H1 (cell line): ENCODE measurements at regions not wholly inside any gene's neighbourhood (a gene's known extent, or its start where the extent isn't known, plus 50 kb on each side); places are given as distances from the start of the nearest gene placed in this dataset.

Source experiments
- CTCF ChIA-PET: fragments of 300-600 bp; sonication (Branson Sonifier 250); formaldehyde crosslinking; loops from one replicate; lab custom pipeline; 2021; ENCODE audit not compliant: partially characterized antibody; lab: Charles Lee
- POLR2A ChIA-PET: fragments of 300-600 bp; sonication (Branson Sonifier 250); formaldehyde crosslinking; loops from one replicate; lab custom pipeline; 2021; ENCODE audit warnings: inconsistent platforms; ENCODE audit not compliant: partially characterized antibody; lab: Charles Lee
- DNase-seq, 2 experiments: peaks; one replicate each; pipeline versions ENCODE4 v3.0.0 to v3.0.0-alpha.2; 2010 to 2022; ENCODE audit warnings: low spot score in 2 of 2, low read depth in 1 of 2, mixed read lengths in 1 of 2
- FAIRE-seq: peaks from 2 replicates; lab custom pipeline; 2011; peaks lifted over from hg19 to GRCh38; lab: Jason Lieb, UNC
- H2AFZ ChIP-seq: 2 replicates; pipeline ENCODE4 v1.8.1; 2012; ENCODE audit warnings: low read length, inconsistent platforms
- H2AK5ac ChIP-seq: 2 replicates; pipeline ENCODE4 v1.6.1; 2013; ENCODE audit warnings: low read depth, low read length
- H2BK120ac ChIP-seq: replicated peaks from 2 replicates; pipeline ENCODE3; 2013; ENCODE audit warnings: low read depth, low read length, inconsistent platforms
- H2BK12ac ChIP-seq: 2 replicates; pipeline ENCODE4 v1.6.1; 2013; ENCODE audit warnings: low read depth, low read length
- H2BK15ac ChIP-seq: 2 replicates; pipeline ENCODE4 v1.6.1; 2013; ENCODE audit warnings: low read length
- H2BK20ac ChIP-seq: 2 replicates; pipeline ENCODE4 v1.6.1; 2013; ENCODE audit warnings: low read length
- H2BK5ac ChIP-seq: 2 replicates; pipeline ENCODE4 v1.6.1; 2013; ENCODE audit warnings: low read depth, low read length
- H3K14ac ChIP-seq: 2 replicates; pipeline ENCODE4 v1.6.1; 2013; ENCODE audit warnings: inconsistent platforms; ENCODE audit not compliant: insufficient read length
- H3K18ac ChIP-seq: 2 replicates; pipeline ENCODE4 v1.6.1; 2013; ENCODE audit warnings: low read length; ENCODE audit errors: extremely low read depth
- H3K23ac ChIP-seq: 2 replicates; pipeline ENCODE4 v1.6.1; 2013; ENCODE audit warnings: inconsistent platforms; ENCODE audit not compliant: insufficient read length
- H3K23me2 ChIP-seq: 2 replicates; pipeline ENCODE4 v1.6.1; 2013; ENCODE audit warnings: low read depth, low read length
- H3K27ac ChIP-seq: 2 replicates; pipeline ENCODE4 v1.6.1; 2011; ENCODE audit warnings: low read depth, low read length, inconsistent platforms
- H3K27me3 ChIP-seq, 4 experiments: replicated peaks in 1 of 4; 1 replicate in 1 of 4; 2 replicates in 3 of 4; pipeline versions ENCODE4 v1.6.1 to v1.8.1; 2011 to 2013; ENCODE audit warnings: low read length in 3 of 4, mild to moderate bottlenecking in 3 of 4, inconsistent platforms in 2 of 4, mixed read lengths in 2 of 4, moderate library complexity in 1 of 4; ENCODE audit not compliant: control insufficient read depth in 3 of 4, insufficient read depth in 3 of 4; ENCODE audit errors: extremely low read depth in 1 of 4
- H3K36me3 ChIP-seq, 4 experiments: 2 replicates each; pipeline versions ENCODE4 v1.6.1 to v1.8.1; 2011 to 2013; ENCODE audit warnings: mild to moderate bottlenecking in 4 of 4, low read length in 3 of 4, moderate library complexity in 2 of 4, control low read depth in 1 of 4, inconsistent platforms in 1 of 4; ENCODE audit not compliant: insufficient read depth in 4 of 4, control insufficient read depth in 2 of 4
- H3K4ac ChIP-seq: replicated peaks from 2 replicates; pipeline ENCODE3; 2013; ENCODE audit warnings: low read length, low read depth, mixed read lengths, inconsistent platforms; ENCODE audit not compliant: insufficient read length
- H3K4me1 ChIP-seq, 4 experiments: replicated peaks in 1 of 4; 1 replicate in 1 of 4; 2 replicates in 3 of 4; pipeline versions ENCODE4 v1.6.1 to v1.8.1; 2011 to 2013; ENCODE audit warnings: low read length in 3 of 4, inconsistent platforms in 2 of 4, mixed read lengths in 1 of 4; ENCODE audit not compliant: insufficient read depth in 4 of 4, control insufficient read depth in 3 of 4
- H3K4me2 ChIP-seq, 2 experiments: 2 replicates each; pipeline versions ENCODE4 v1.6.1 to v1.8.1; 2011 to 2013; ENCODE audit warnings: low read depth in 2 of 2, low read length in 2 of 2, control low read depth in 1 of 2, inconsistent platforms in 1 of 2, mild to moderate bottlenecking in 1 of 2; ENCODE audit not compliant: insufficient read depth in 1 of 2
- H3K4me3 ChIP-seq, 4 experiments: fragments of 200-600, 300-600 bp in 1 of 4; sonication (generic), shearing (Covaris generic), sonication (Bioruptor Twin) in 1 of 4; 2 replicates each; pipeline versions ENCODE4 v1.5.1 to v1.8.1; 2011 to 2016; ENCODE audit warnings: low read length in 4 of 4, low read depth in 3 of 4, control low read depth in 2 of 4, inconsistent platforms in 2 of 4, mild to moderate bottlenecking in 2 of 4, mixed read lengths in 1 of 4, moderate library complexity in 1 of 4; ENCODE audit not compliant: insufficient read depth in 2 of 4; ENCODE audit errors: extremely low read depth in 1 of 4
- H3K56ac ChIP-seq: replicated peaks from 2 replicates; pipeline ENCODE3; 2013; ENCODE audit warnings: low read depth, mild to moderate bottlenecking, mixed read lengths, low read length, inconsistent platforms; ENCODE audit not compliant: insufficient read length
- H3K79me1 ChIP-seq: 2 replicates; pipeline ENCODE4 v1.6.1; 2013; ENCODE audit warnings: low read depth, low read length, control low read depth
- H3K79me2 ChIP-seq, 2 experiments: 2 replicates each; pipeline versions ENCODE4 v1.6.1 to v1.8.1; 2012 to 2013; ENCODE audit warnings: low read length in 2 of 2, mild to moderate bottlenecking in 2 of 2, inconsistent platforms in 1 of 2; ENCODE audit not compliant: insufficient read depth in 2 of 2, control insufficient read depth in 1 of 2
- H3K9ac ChIP-seq, 4 experiments: replicated peaks in 1 of 4; 1 replicate in 1 of 4; 2 replicates in 3 of 4; pipeline versions ENCODE4 v1.6.1 to v1.8.1; 2011 to 2013; ENCODE audit warnings: low read depth in 3 of 4, low read length in 3 of 4, control low read depth in 2 of 4, mild to moderate bottlenecking in 2 of 4, moderate library complexity in 2 of 4, inconsistent platforms in 1 of 4; ENCODE audit errors: extremely low read depth in 1 of 4
- H3K9me3 ChIP-seq, 2 experiments: 2 replicates each; pipeline versions ENCODE4 v1.6.1 to v1.8.1; 2012 to 2013; ENCODE audit warnings: mild to moderate bottlenecking in 2 of 2, moderate library complexity in 2 of 2, control low read depth in 1 of 2, inconsistent platforms in 1 of 2, low read depth in 1 of 2, low read length in 1 of 2, mixed read lengths in 1 of 2; ENCODE audit not compliant: insufficient read depth in 2 of 2
- H4K20me1 ChIP-seq, 2 experiments: replicated peaks in 1 of 2; 2 replicates each; pipeline versions ENCODE3 to v1.8.1; 2011 to 2013; ENCODE audit warnings: inconsistent platforms in 2 of 2, low read length in 2 of 2, mild to moderate bottlenecking in 1 of 2; ENCODE audit not compliant: insufficient read depth in 2 of 2, control insufficient read depth in 1 of 2
- H4K5ac ChIP-seq: 2 replicates; pipeline ENCODE4 v1.6.1; 2013; ENCODE audit warnings: low read length, low read depth, mixed read lengths, inconsistent platforms; ENCODE audit not compliant: insufficient read length
- H4K8ac ChIP-seq: 2 replicates; pipeline ENCODE4 v1.8.0; 2013; ENCODE audit warnings: mild to moderate bottlenecking, moderate library complexity, low read length, inconsistent platforms; ENCODE audit not compliant: insufficient read depth; ENCODE audit errors: extremely low read depth
- H4K91ac ChIP-seq: replicated peaks from 2 replicates; pipeline ENCODE3; 2013; ENCODE audit warnings: low read length, mixed read lengths, inconsistent platforms; ENCODE audit not compliant: insufficient read length
- CBX8 ChIP-seq: fragments of 300-800, 300-1000 bp; sonication (generic); IDR thresholded peaks from 2 replicates; pipeline ENCODE4 v1.7.1; 2016; ENCODE audit warnings: low read depth, low read length, borderline replicate concordance
- CHD2 ChIP-seq: IDR thresholded peaks from 2 replicates; pipeline ENCODE4 v1.6.1; 2012; ENCODE audit warnings: low read length, improper control_type of control experiment
- CREB1 ChIP-seq: IDR thresholded peaks from 2 replicates; pipeline ENCODE4 v1.6.1; 2012; ENCODE audit warnings: inconsistent platforms
- CTBP2 ChIP-seq: IDR thresholded peaks from 2 replicates; pipeline ENCODE4 v1.7.0; 2011; ENCODE audit warnings: borderline replicate concordance, mild to moderate bottlenecking, moderate library complexity, mixed read lengths, low read length; ENCODE audit not compliant: insufficient read depth, insufficient read length
- HDAC6 ChIP-seq: IDR thresholded peaks from one replicate; pipeline ENCODE4 v1.7.1; 2012; ENCODE audit warnings: low read depth, mild to moderate bottlenecking, inconsistent platforms, low read length, moderate library complexity
- RXRA ChIP-seq: IDR thresholded peaks from 2 replicates; pipeline ENCODE4 v1.6.1; 2011; ENCODE audit warnings: low read depth, mild to moderate bottlenecking, low read length, moderate library complexity; ENCODE audit not compliant: insufficient read depth
- SIN3A ChIP-seq, 2 experiments: IDR thresholded peaks in 1 of 2; conservative IDR thresholded peaks in 1 of 2; 2 replicates each; pipeline ENCODE4 v1.6.1; 2011 to 2012; ENCODE audit warnings: low read length in 2 of 2, improper control_type of control experiment in 1 of 2, low read depth in 1 of 2, mild to moderate bottlenecking in 1 of 2
- SP1 ChIP-seq: IDR thresholded peaks from 2 replicates; pipeline ENCODE4 v1.6.1; 2011; ENCODE audit warnings: low read depth, low read length
- YY1 ChIP-seq: IDR thresholded peaks from 2 replicates; pipeline ENCODE4 v1.6.1; 2011; ENCODE audit warnings: low read depth, mild to moderate bottlenecking, low read length
- ZNF274 ChIP-seq: IDR thresholded peaks from 2 replicates; pipeline ENCODE4 v1.7.0; 2012; ENCODE audit warnings: low read length, borderline replicate concordance; ENCODE audit errors: extremely low read depth
- WGBS, 2 experiments: shearing (Covaris generic) in 1 of 2; methylation state at CpG; one replicate each; pipeline versions ENCODE4 v1.1.6 to v1.1.7; 2013 to 2015; ENCODE audit warnings: low lambda C conversion rate in 2 of 2, mixed read lengths in 2 of 2, inconsistent platforms in 1 of 2, low coverage in 1 of 2, missing lambda C conversion rate in 1 of 2; ENCODE audit not compliant: insufficient replicate concordance in 2 of 2, insufficient coverage in 1 of 2, insufficient read length in 1 of 2; ENCODE audit errors: extremely low coverage in 1 of 2, missing lambda C conversion rate in 1 of 2; 5-methylcytosine and 5-hydroxymethylcytosine counted together

- Histone ChIP-seq H3K4me3 (no peak overlapping the region), H4K5ac (no peak overlapping the region), H4K91ac (no peak overlapping the region), H3K56ac (no peak overlapping the region), H2BK120ac (no peak overlapping the region), H2BK12ac (no peak overlapping the region), H3K79me2 (no peaks in the 10 kb centered on the region), H2BK5ac (no peak overlapping the region), H3K79me1 (no peaks in the 10 kb centered on the region), H2AFZ (no peak overlapping the region), H2BK15ac (no peak overlapping the region), H4K8ac (no peak overlapping the region), H4K20me1 (no peaks in the 10 kb centered on the region), H3K14ac (no peak overlapping the region), H3K23me2 (no peaks in the 10 kb centered on the region), H3K27me3 (no peaks in the 10 kb centered on the region; a peak in 1 of 7 replicates), H3K36me3 (no peaks in the 10 kb centered on the region), H3K27ac (no peak overlapping the region), H3K4me1 (no peaks in the 10 kb centered on the region; a peak in 1 of 7 replicates), H3K4me2 (no peak overlapping the region), H3K23ac (no peak overlapping the region), H3K9me3 (no peaks in the 10 kb centered on the region), H2BK20ac (no peak overlapping the region), H3K4ac (no peak overlapping the region), H3K9ac (no peak overlapping the region), H3K18ac (no peak overlapping the region), H2AK5ac (no peak overlapping the region)
- CTCF ChIA-PET: interaction anchor here (0.6 to 2.0 kb wide), 5 partner anchors 9 to 320 kb away, joined by 3 to 10 read pairs (median 5); no protein-coding TSS in a partner anchor
- DNase-seq: no peak
- POLR2A ChIA-PET: no interaction called here
- TF ChIP-seq HDAC6: no peak
- TF ChIP-seq SP1: no peak
- TF ChIP-seq CHD2: no peak
- TF ChIP-seq ZNF274: no peak
- TF ChIP-seq CBX8: no peak
- TF ChIP-seq YY1: no peak
- no peak for TF ChIP-seq CREB1
- TF ChIP-seq SIN3A (conservative IDR thresholded peaks at IDR 0.05 in 1 of 2, IDR thresholded peaks at IDR 0.05 in 1 of 2; ENCODE audit: low read depth in 1 of 2, low read length in 2 of 2): no peak
- no peak for TF ChIP-seq CTBP2
- TF ChIP-seq RXRA: no peak
- no peak for FAIRE-seq
- 91% methylated on average over 1 of the region's 1 CpG; no CpG with 5 or more reads in 1 of the 2 experiments for WGBS, 2 experiments
Observed at GRCh38 chr4:55002431-55002830, 123.0 kb downstream of the KDR start.
